ENCODE measurements at regions not wholly inside any gene's neighbourhood (a gene's known extent, or its start where the extent isn't known, plus 50 kb on each side); places are given as distances from the start of the nearest gene placed in this dataset.

GRCh38 chr3:76429581-76430177, 610.2 kb upstream of the ROBO2 start:
- peak; percentile 72 for DNase-seq (ENCODE audit: low spot score)

GRCh38 chr3:76432396-76432795, 607.5 kb upstream of the ROBO2 start:
- DNase-seq (ENCODE audit: low spot score): peak; percentile 90

- DNase-seq (ENCODE audit: low spot score): no peak
These were observed 603.0 kb upstream of the ROBO2 start for GRCh38 chr3:76436894-76437293.

GRCh38 chr3:76438971-76439370, 600.9 kb upstream of the ROBO2 start:
- DNase-seq (ENCODE audit: low spot score): no peak

- DNase-seq (ENCODE audit: low spot score): no peak
These were observed 597.5 kb upstream of the ROBO2 start for GRCh38 chr3:76442374-76442915.

- DNase-seq (ENCODE audit: low spot score): peak; percentile 57
These were observed 583.6 kb upstream of the ROBO2 start for GRCh38 chr3:76456322-76456721.

GRCh38 chr3:76463501-76463900, 576.4 kb upstream of the ROBO2 start:
- DNase-seq (ENCODE audit: low spot score): no peak

GRCh38 chr3:76470285-76470684, 569.6 kb upstream of the ROBO2 start:
- DNase-seq (ENCODE audit: low spot score): no peak

- no peak for DNase-seq (ENCODE audit: low spot score)
These were observed 565.3 kb upstream of the ROBO2 start for GRCh38 chr3:76474632-76475031.

GRCh38 chr3:76479161-76479650, 560.7 kb upstream of the ROBO2 start:
- DNase-seq (ENCODE audit: low spot score): no peak

GRCh38 chr3:76482510-76482909, 557.4 kb upstream of the ROBO2 start:
- DNase-seq (ENCODE audit: low spot score): no peak

GRCh38 chr3:76487446-76487845, 552.5 kb upstream of the ROBO2 start:
- no peak for DNase-seq (ENCODE audit: low spot score)

- DNase-seq (ENCODE audit: low spot score): no peak
These were observed 549.8 kb upstream of the ROBO2 start for GRCh38 chr3:76490064-76490463.

- DNase-seq (ENCODE audit: low spot score): no peak
These were observed 544.7 kb upstream of the ROBO2 start for GRCh38 chr3:76495216-76495615.

- no peak for DNase-seq (ENCODE audit: low spot score)
These were observed 542.3 kb upstream of the ROBO2 start for GRCh38 chr3:76497636-76498035.

- no peak for DNase-seq (ENCODE audit: low spot score)
These were observed 539.1 kb upstream of the ROBO2 start for GRCh38 chr3:76500746-76501275.

- no peak for DNase-seq (ENCODE audit: low spot score)
These were observed 538.6 kb upstream of the ROBO2 start for GRCh38 chr3:76501315-76501714.

GRCh38 chr3:76502076-76502475, 537.8 kb upstream of the ROBO2 start:
- DNase-seq (ENCODE audit: low spot score): no peak

GRCh38 chr3:76505202-76505845, 534.6 kb upstream of the ROBO2 start:
- no peak for DNase-seq (ENCODE audit: low spot score)

- DNase-seq (ENCODE audit: low spot score): no peak
These were observed 530.6 kb upstream of the ROBO2 start for GRCh38 chr3:76509179-76509830.

GRCh38 chr3:76514836-76515235, 525.1 kb upstream of the ROBO2 start:
- no peak for DNase-seq (ENCODE audit: low spot score)

GRCh38 chr3:76523337-76523736, 516.6 kb upstream of the ROBO2 start:
- no peak for DNase-seq (ENCODE audit: low spot score)

GRCh38 chr3:76525726-76526125, 514.2 kb upstream of the ROBO2 start:
- DNase-seq (ENCODE audit: low spot score): no peak
